ENCODE measurements at regions not wholly inside any gene's neighbourhood (a gene's known extent, or its start where the extent isn't known, plus 50 kb on each side); places are given as distances from the start of the nearest gene placed in this dataset.

- Histone ChIP-seq H3K4me3 (no peak overlapping the region), H3K27me3 (no peaks in the 10 kb centered on the region), H3K27ac (peak overlapping the region in 1 of 4 donors; percentile 54), H3K9me3 (no peaks in the 10 kb centered on the region), H3K36me3 (no peaks in the 10 kb centered on the region), H3K4me1 (peaks cover 7 to 73% (median 15%) of the 10 kb centered on the region in 3 donors)
- TF ChIP-seq POLR2AphosphoS5 (IDR thresholded peaks at IDR 0.05) (no peak), POLR2A (IDR thresholded peaks at IDR 0.05) (no peak), EP300 (IDR thresholded peaks at IDR 0.05) (no peak), CTCF (IDR thresholded peaks at IDR 0.05) (no peak)
- no peak for ATAC-seq
Measured at GRCh38 chr6:56758120-56758519, 115.4 kb upstream of the DST start.

DNA sequence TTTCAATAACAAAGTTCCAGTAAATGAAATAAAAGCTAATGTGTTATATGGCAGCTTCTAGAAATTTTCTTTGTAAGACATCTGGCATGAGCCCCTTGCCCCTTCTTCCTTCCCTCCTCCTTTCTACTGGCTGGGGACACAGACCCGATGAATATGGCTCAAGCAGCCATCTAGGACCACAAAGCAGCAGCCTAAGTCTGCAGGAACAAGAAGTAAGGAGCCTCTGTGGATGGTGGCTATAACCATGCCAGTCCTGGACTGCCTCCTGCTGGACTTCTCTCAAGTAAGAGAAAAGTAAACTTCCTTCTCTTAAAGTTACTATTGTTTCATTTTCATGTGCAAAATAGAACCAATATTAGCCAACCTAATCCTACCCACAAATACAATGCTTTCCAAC lies 114.9 kb upstream of the DST start:
- no peaks in the 10 kb centered on the region for H3K27me3 ChIP-seq
- ATAC-seq, result no peak
- peaks cover 7 to 72% (median 15%) of the 10 kb centered on the region in 3 donors for H3K4me1 ChIP-seq
- H3K9me3 ChIP-seq, result no peaks in the 10 kb centered on the region
- 20 to 50% methylated on average over 1 of the region's 1 CpG for WGBS, 2 donors (ENCODE audit: low coverage in 1 of 2)
- no peak overlapping the region for H3K4me3 ChIP-seq
- TF ChIP-seq CTCF (IDR thresholded peaks at IDR 0.05) (peak; percentile 22 to 56 (median 44)), POLR2AphosphoS5 (IDR thresholded peaks at IDR 0.05) (no peak), POLR2A (IDR thresholded peaks at IDR 0.05) (no peak), EP300 (IDR thresholded peaks at IDR 0.05) (no peak)
- H3K36me3 ChIP-seq, result no peaks in the 10 kb centered on the region
- H3K27ac ChIP-seq, result peak overlapping the region in 2 of 4 donors; percentile 32 to 54

- Histone ChIP-seq H3K27me3 (no peaks in the 10 kb centered on the region), H3K9me3 (no peaks in the 10 kb centered on the region), H3K4me1 (peaks cover 7 to 77% (median 15%) of the 10 kb centered on the region in 3 donors), H3K27ac (peak overlapping the region in 3 of 4 donors; percentile 54 to 64 (median 55)), H3K36me3 (no peaks in the 10 kb centered on the region), H3K4me3 (no peak overlapping the region)
- WGBS, 2 donors (ENCODE audit: low coverage in 1 of 2), result 9 to 30% methylated on average over 1 of the region's 1 CpG
- no peak for TF ChIP-seq POLR2AphosphoS5 (IDR thresholded peaks at IDR 0.05)
- no peak for TF ChIP-seq CTCF (IDR thresholded peaks at IDR 0.05)
- no peak for TF ChIP-seq POLR2A (IDR thresholded peaks at IDR 0.05)
- no peak for TF ChIP-seq EP300 (IDR thresholded peaks at IDR 0.05)
- ATAC-seq, result no peak
Measured at GRCh38 chr6:56756791-56757587, 114.3 kb upstream of the DST start.

DNA sequence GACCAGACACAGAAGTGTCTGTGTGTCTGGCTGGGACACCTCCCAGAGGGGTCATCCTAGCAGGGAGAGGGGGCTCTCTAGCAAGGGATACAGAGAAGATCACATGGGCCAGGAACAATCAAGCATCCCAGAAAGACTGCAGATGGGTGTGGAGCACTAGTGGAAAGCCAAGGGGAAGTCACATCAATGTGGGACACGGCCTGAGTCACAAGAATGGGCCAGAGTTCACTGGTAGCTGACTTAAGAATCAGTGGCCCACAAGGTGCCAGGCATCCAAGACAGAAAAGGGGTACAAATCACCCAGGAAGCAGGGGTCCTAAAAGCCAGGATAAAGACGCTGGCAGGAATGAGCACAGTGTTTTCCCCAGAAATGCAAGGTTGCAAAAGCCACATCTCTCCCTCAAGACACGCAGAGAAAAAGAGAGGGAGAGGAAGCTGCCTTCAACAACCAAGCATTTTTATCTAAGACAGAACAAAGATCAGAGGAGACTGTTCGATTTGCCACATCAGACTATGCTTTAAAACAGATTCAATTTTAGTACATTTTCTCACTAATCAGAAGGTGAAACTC lies 113.6 kb upstream of the DST start:
- no peak for TF ChIP-seq POLR2AphosphoS5 (IDR thresholded peaks at IDR 0.05)
- TF ChIP-seq CTCF (IDR thresholded peaks at IDR 0.05), result no peak
- TF ChIP-seq EP300 (IDR thresholded peaks at IDR 0.05), result no peak
- TF ChIP-seq POLR2A (IDR thresholded peaks at IDR 0.05), result no peak
- Histone ChIP-seq H3K27ac (peak overlapping the region in 3 of 4 donors; percentile 54 to 64 (median 55)), H3K27me3 (no peaks in the 10 kb centered on the region), H3K9me3 (no peaks in the 10 kb centered on the region), H3K36me3 (no peaks in the 10 kb centered on the region), H3K4me1 (peaks cover 7 to 77% (median 15%) of the 10 kb centered on the region in 3 donors), H3K4me3 (no peak overlapping the region)
- ATAC-seq, result peak; percentile 33
- 58 to 67% methylated on average over 3 of the region's 4 CpGs for WGBS, 2 donors (ENCODE audit: low coverage in 1 of 2)

GRCh38 chr6:56755040-56755439 lies 112.4 kb upstream of the DST start:
- Histone ChIP-seq H3K27ac (no peak overlapping the region), H3K9me3 (no peaks in the 10 kb centered on the region), H3K4me1 (peaks cover 7 to 76% (median 16%) of the 10 kb centered on the region in 3 donors), H3K36me3 (no peaks in the 10 kb centered on the region), H3K4me3 (no peak overlapping the region), H3K27me3 (no peaks in the 10 kb centered on the region)
- WGBS, 2 donors (ENCODE audit: low coverage in 1 of 2), result 68% methylated on average over 2 of the region's 2 CpGs; no CpG with 5 or more reads in 1 of the 2 donors
- TF ChIP-seq POLR2AphosphoS5 (IDR thresholded peaks at IDR 0.05), result no peak
- TF ChIP-seq CTCF (IDR thresholded peaks at IDR 0.05), result no peak
- no peak for TF ChIP-seq EP300 (IDR thresholded peaks at IDR 0.05)
- no peak for TF ChIP-seq POLR2A (IDR thresholded peaks at IDR 0.05)
- ATAC-seq, result no peak
